H4 (cell line): ENCODE measurements at regions not wholly inside any gene's neighbourhood (a gene's known extent, or its start where the extent isn't known, plus 50 kb on each side); places are given as distances from the start of the nearest gene placed in this dataset.
"Not testable (repeated sequence)": the region's sequence is repeated elsewhere in the genome, so short reads cannot be mapped to it uniquely, and the experiment has no call there.

Source experiments
- DNase-seq: peaks from one replicate; pipeline ENCODE4 v3.0.0-alpha.2; 2015; ENCODE audit warnings: low spot score

DNA sequence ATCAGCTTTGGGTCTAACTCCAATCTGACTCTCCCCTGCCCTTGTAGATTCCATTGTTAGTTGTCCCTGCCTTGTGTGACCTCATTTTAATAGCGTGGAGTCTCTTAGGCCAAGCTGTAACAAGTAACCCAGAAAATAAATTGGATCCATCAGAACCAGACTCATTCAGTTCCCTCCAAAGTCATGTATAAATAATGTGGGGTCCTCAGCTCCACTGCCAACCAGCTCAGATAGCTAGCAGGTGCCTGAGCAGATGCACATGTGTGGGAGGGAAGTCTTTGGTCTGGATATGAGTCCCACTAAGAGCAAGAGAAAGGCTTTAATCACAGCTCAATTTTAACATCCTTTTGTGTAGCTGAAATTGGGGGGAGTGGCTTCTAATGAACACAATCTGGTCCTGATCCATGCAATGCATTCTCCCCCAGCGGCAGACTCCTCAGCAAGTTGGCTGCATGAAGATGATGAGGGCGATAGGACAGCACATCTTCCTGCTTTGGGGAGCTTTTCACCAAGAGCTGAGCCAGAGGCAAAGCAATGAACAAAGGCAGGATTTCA is 151.6 kb downstream of the ABCC12 start:
- DNase-seq, result no peak

DNA sequence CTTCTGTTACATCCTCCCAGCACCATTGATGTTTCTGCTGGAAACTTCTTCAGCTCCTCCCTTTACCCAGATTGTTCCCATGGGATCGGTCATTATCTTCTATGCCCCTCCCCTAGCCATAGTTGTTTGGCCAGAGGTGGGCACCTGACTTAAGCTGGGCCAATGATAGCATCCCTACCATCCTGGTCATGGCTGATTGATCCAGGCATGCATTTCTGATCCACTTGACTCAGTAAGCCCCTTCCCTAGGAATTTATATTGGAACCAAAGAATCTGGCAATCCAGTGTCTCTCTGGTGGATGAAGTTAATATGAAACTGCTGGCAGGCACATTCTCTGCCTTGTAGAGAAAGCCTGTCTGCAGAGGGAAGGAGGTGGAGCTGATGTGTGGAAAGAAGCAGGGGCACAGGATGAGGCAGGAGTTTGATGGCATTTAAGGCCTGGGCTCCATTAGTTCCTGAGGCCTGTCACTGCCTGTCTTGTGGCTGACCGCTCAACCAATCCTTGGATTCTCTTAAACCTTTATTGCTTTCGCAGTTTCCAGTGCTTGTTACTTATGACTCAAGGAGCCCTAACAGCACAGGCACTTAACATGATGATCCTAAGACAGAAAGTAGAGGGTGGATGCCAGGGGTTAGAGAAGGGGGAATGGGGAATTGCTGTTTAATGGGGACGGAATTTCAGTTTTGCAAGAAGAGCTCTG is 152.4 kb downstream of the ABCC12 start:
- DNase-seq, result no peak

DNA sequence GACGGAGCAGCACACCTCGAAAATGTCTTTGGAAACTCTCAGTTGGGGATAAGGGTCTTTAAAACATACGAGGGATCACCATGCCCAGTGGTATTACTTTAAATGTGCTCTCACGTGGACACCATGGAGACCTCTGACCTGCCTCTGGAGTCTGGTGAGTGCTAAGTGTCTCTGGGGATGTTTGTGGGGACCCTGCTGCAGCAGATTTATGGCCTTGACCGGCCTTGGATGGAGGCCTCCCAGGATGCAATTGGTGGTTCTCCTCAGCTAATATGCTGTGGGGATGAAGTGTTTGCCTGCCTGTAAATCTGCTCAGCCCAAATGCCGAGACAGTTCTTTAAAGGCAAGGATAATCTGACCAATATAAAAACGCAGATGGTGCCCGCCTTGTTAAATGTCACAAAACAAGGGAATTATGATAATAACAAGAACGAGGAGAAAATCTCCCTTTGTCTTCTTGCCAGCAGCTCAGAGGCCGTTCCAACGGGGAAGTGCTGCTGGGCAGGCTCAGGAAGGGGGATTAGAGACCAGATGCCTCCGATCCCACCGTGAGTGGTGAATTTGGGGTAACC is 154.4 kb downstream of the ABCC12 start:
- no peak for DNase-seq

DNA sequence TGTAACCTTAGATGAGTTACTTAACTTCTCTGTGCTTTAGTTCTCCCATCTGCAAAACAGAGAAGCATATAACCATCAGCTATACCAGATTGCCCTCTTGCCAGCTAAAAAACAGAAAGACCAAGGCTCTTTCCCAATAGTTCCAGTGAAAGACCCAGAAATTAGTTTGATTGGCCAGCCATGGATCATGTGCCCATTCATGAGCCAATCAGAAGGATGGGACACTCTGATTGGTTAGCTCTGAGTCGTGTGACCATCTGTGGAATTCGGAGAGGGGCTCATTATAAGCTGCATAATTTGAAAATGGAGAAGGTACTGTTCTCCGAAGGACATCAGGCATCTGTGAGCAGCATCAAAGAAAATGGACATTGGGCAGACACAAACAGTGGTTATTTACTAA is 155.2 kb downstream of the ABCC12 start:
- no peak for DNase-seq

GRCh38 chr16:47999595-47999994 is 156.2 kb downstream of the ABCC12 start:
- no peak for DNase-seq

DNA sequence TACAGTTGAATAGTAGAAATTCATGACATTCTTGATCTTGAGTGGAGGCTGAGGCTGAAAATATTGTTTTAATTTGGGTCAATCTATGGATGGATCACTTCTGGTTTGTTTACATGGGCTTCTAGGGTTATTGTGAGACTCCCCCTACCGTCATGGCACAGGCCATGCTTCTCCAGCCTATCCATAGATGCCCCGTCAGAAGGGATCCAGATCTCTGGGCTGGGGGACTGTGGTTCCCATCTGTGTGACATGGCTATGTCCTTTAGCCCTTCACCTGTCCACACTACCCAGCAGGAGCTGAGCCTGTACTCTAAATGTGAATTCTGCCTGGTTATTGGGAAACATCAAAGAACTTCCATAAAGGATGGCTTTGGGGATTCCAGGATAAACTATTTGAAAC is 160.4 kb downstream of the ABCC12 start:
- no peak for DNase-seq

DNA sequence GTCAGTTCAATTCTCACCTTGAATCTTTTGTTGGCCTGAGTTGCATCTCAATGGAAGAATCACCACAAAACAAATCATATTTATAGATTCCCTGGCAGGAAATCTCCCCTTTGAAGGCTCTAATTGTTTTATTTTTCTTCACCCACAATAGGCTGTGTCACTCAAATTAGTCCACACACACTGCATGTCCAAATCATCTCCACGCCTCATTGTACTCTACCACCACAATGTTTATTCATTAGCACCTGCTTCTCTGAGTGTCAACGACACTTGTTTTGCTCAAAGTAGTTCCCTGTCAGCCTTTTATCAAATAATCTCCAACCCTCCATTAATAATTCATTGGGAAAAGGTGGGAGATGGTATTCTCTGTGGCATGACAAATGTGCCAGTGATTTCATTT is 164.3 kb downstream of the ABCC12 start:
- DNase-seq, result no peak

DNA sequence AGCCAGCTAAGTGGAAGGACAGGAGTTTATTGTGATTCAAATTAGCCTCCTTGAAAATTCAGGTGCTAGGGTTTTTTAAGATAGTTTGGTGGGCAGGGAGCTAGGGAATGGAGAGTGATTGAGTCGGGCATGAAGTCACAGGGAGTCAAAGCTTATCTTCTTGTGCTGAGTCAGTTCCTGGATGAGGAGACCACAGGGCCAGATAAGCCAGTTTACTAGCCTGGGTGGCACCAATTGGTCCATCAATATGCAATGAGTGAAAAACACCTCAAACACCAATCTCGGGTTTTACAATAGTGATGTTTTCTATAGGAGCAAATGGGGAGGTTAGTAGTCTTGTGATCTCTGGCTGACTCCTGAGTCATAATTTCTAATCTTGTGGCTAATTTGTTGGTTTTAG is 165.1 kb downstream of the ABCC12 start:
- no peak for DNase-seq

DNA sequence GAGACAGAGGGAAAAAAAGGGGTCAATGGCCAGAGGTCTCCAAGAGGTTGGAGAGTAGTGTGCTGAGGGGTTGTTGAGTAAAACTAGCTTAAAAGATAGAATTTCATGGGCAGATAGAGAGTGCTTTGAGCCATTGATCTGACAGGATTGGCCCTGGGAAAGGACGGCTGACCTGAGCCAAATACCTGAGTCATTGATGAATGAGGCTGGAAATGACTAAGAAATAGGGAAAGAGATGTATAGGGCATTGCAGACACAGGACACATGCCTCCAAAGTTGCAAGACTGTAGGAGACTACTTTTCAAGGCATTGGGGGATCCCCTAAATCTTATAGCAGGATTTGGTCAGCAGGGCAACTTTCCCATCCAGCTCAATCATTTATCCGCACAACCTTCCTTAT is 168.7 kb downstream of the ABCC12 start:
- no peak for DNase-seq

DNA sequence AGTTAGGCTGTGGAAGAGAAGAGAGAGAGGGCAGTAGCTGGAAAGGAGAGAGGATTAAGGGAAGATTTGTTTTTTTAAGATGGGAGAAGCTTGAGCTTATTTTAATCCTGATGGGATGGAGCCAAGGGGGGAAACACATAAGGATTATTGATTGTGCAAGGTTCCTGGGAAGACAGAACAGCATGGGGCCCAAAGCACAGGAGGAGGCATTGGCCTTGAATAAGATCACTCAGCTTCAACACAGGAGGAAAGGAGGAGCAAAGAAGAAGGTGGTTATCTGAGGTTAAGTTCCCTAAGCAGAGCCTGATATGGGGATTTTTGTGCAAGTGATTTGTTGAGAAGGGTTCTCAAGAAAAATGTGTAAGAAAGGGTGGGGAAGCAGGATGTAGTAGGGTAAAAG is 169.8 kb downstream of the ABCC12 start:
- no peak for DNase-seq

DNA sequence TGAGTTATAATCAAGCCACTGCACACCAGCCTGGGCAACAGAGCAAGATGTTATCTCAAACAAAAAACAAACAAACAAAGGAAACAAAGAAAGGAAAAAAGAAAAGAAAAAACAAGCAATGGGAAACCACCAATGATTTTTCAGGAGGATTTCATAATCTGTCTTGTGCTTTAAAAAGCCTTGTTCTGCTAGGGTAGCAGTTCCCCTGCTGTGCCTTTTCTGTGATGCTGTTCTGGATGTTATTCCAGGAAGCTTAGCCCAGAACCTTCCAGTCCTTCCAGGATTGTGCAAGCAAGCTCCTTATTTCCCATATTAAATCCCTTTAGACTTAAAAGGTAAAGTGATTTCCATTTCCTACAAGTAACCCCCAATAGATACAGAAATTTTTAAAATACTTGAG is 171.1 kb downstream of the ABCC12 start:
- DNase-seq, result no peak

DNA sequence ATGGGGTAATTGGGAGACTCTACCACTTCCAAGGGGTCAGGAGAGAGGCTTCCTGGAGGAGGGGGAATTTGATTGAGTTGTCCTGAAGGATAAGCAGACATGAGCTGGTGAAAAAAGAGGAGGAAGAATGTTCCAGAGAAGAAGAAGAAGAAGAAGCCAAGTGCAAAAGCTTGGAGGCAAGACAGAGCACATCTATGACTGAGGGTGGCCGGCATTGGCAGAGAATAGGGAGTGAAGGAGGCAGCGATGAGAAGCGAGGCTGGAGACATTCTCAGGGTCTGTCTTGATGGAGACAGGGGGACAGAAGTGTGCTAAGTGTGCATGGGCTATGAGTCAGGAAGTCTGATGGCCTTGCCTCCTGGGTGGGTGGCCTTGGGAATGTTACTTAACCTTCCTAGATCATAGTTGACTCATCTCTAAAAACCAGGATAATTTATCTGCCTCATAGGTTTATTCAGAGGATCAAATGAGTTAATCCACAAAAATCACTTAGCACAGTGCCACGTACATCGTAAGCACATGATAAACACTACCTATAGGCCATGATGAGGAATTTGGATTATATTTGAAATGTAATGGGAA is 171.7 kb downstream of the ABCC12 start:
- DNase-seq, result no peak

DNA sequence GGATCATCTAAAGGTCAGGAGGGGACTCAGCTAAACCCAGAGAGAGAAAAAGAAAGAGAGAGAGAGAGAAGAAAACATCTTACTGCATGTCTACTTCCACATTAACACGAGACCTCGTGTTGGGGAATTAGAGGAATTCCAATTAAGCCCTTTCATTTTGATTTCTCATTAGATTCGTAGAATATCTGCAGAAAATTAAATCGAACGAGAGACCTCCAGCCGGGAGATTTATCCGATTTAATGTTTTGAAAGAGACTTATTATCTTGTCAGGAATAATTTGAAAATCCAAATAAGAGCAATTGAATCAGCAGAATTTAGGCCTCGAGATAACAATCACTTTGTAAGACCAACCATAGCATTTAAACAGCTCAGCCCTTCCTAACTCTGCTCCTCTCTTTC is 175.6 kb downstream of the ABCC12 start:
- DNase-seq, result no peak

DNA sequence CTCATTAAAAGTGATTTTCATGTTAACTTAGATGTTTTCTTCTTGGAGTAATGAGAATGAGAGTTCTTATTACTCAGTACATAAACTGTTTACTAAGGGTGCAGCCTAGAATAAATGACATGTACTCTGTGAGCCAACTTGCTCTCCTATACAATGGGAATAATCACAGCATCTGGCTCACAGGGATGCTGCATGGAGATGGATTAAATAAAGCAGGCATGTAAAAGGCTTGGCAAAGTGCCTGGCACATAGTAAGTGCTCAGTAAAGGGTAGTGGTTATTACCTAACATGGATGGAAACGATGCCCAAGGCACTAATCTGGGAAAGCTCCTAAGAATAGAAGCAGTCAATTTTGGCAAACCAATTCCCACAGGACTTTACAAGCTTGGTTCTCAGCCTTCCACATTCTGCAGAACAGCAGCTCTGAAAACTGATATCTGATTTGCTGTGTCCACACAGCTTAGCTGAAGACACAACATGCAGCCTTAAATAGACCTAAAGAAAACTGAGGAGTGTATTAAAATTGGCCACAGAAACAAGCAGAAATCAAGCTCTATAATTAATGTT is 176.1 kb downstream of the ABCC12 start:
- no peak for DNase-seq

DNA sequence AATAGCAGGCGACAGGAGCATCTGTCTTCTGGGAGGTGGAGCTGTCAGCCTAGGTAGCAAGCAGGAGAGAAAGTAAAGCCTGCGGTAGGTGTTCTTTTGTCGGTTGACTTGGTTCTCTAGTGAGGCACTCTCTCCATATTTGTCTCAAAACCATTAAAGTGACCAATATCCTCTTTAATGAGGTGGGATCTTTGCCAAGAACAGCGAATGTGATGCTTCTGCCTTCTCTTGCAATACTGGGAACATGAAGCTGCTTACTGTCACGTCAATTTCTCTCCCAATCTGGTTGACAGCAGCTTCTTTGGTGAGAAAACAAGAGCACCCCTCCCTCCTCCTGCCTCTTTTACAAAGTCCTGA is 176.7 kb downstream of the ABCC12 start:
- DNase-seq, result no peak

DNA sequence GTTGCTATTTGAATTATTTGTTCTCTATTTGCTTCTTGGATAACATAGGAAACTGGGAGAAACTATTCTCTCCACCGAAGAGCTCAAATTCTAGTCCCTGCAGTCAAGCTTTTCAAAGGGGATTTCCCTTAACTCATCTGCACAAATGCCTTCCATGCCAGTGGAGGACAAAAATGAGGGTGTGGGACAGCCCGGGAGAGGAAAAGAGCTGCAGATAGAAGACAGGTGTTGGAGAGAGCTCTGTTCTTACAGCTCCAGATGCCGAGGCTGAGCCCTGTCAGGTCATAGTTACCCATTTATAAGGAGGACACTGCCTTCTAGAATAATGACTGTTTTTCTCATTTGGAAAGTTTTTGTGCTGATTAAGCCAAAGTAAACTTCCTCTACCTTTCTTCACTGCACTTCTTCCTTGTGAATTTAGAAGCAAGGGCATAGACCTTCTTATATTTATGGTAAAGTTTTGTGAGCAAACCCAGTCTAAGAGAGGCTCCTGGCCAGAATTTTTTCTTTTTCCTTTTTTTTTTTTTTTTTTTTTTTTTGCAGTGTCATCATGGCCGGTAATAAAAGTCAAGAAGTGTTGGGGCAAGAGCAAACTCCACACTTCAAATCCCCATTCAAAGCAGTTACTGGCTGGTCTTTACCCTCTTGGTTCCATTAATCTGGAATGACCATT is 177.2 kb downstream of the ABCC12 start:
- DNase-seq, result no peak

GRCh38 chr16:47977802-47978201 is 178.0 kb downstream of the ABCC12 start:
- DNase-seq, result no peak

DNA sequence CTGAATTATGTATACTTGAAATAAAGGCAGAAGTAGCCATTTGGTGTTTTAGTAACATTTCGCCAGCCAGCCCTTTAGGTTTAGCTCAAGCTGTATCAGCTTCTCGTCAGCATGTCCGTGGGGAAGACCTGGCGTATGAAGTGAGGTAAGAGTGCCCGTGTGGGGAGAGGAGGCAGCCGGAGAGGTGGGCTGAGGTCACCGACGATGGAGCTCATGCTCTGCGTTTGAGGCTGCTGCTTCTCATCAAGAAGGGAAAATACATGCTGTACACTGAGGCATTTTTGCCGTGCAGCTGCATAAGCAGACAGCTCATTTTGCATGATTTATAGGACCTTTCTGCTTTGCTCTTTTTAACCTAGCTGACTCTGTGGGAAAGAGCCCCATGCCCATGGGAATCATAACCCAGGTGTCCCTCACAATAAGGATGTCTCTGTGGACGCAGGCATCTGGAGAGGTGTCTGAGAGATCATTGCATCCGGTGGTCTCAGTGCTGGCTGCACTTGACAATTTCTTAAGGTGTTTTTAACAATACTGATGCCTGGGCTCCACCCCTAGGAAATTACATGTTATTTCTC is 179.1 kb downstream of the ABCC12 start:
- no peak for DNase-seq

GRCh38 chr16:47974971-47975370 is 180.8 kb downstream of the ABCC12 start:
- DNase-seq, result not testable (repeated sequence)

GRCh38 chr16:47973552-47973951 is 182.2 kb downstream of the ABCC12 start:
- no peak for DNase-seq

- DNase-seq, result no peak
Observed at GRCh38 chr16:47972246-47972985, 183.4 kb downstream of the ABCC12 start.
